HEK293 (cell line): ENCODE measurements at regions not wholly inside any gene's neighbourhood (a gene's known extent, or its start where the extent isn't known, plus 50 kb on each side); places are given as distances from the start of the nearest gene placed in this dataset.

Experiments
- FEZF1 ChIP-seq: fragments of 450-650 bp; formaldehyde crosslinking; IDR thresholded peaks from 2 replicates; pipeline ENCODE4 v1.5.1; 2016; ENCODE audit warnings: missing biosample characterization, missing genetic modification characterization
- ZBTB17 ChIP-seq: fragments of 450-650 bp; formaldehyde crosslinking; IDR thresholded peaks from 2 replicates; pipeline ENCODE4 v1.5.1; 2016; ENCODE audit warnings: missing biosample characterization, missing genetic modification characterization
- ZNF830 ChIP-seq: fragments of 450-650 bp; IDR thresholded peaks from 2 replicates; pipeline ENCODE4 v1.5.0; 2018; ENCODE audit warnings: missing biosample characterization, missing genetic modification characterization, low read depth, mild to moderate bottlenecking, moderate library complexity
- TF ChIP-seq, protein P1 (sequence below): fragments of 450-650 bp; formaldehyde crosslinking; IDR thresholded peaks from 2 replicates; pipeline ENCODE4 v1.5.1; 2016; ENCODE audit warnings: missing biosample characterization, missing genetic modification characterization
- TF ChIP-seq, protein P2 (sequence below): fragments of 450-650 bp; formaldehyde crosslinking; IDR thresholded peaks from 2 replicates; pipeline ENCODE4 v1.5.1; 2016; ENCODE audit warnings: missing biosample characterization, missing genetic modification characterization
- TF ChIP-seq, protein P3 (sequence below): fragments of 450-650 bp; IDR thresholded peaks from 2 replicates; pipeline ENCODE4 v1.5.1; 2018; ENCODE audit warnings: missing biosample characterization, missing genetic modification characterization
- TF ChIP-seq, protein P4 (sequence below): fragments of 450-650 bp; formaldehyde crosslinking; IDR thresholded peaks from 2 replicates; pipeline ENCODE4 v1.5.1; 2017; ENCODE audit warnings: missing biosample characterization, missing genetic modification characterization
- TF ChIP-seq, protein P5 (sequence below): fragments of 450-650 bp; formaldehyde crosslinking; IDR thresholded peaks from 2 replicates; pipeline ENCODE4 v1.5.0; 2017; ENCODE audit warnings: missing biosample characterization, missing genetic modification characterization, borderline replicate concordance

DNA sequence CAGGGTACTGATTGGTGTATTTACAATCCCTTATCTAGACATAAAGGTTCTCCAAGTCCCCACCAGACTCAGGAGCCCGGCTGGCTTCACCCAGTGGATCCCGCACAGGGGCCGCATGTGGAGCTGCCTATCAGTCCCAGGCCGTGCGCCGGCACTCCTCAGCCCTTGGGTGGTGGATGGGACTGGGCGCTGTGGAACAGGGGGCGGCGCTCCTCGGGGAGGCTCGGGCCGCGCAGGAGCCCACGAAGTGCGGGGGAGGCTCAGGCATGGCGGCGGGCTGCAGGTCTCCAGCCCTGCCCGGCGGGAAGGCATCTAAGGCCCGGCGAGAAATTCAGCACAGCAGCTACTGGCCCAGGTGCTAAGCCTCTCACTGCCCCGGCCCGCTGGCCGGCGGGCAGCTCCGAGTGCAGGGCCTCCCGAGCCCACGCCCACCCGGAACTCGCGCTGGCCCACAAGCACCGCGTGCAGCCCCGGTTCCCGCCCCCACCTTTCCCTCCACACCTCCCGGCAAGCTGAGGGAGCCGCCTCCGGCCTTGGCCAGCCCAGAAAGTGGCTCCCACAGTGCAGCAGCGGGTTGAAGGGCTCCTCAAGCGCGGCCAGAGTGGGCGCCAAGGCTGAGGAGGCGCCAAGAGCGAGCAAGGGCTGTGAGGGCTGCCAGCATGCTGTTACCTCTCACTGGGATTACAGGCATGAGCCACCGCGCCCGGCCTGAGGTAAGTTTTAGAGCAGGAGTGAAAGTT, 60.0 kb upstream of the SCEL start:
- TF ChIP-seq, protein P1, sequence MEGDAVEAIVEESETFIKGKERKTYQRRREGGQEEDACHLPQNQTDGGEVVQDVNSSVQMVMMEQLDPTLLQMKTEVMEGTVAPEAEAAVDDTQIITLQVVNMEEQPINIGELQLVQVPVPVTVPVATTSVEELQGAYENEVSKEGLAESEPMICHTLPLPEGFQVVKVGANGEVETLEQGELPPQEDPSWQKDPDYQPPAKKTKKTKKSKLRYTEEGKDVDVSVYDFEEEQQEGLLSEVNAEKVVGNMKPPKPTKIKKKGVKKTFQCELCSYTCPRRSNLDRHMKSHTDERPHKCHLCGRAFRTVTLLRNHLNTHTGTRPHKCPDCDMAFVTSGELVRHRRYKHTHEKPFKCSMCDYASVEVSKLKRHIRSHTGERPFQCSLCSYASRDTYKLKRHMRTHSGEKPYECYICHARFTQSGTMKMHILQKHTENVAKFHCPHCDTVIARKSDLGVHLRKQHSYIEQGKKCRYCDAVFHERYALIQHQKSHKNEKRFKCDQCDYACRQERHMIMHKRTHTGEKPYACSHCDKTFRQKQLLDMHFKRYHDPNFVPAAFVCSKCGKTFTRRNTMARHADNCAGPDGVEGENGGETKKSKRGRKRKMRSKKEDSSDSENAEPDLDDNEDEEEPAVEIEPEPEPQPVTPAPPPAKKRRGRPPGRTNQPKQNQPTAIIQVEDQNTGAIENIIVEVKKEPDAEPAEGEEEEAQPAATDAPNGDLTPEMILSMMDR = no peak
- TF ChIP-seq ZBTB17 (tag by site-specific recombination) (no peak), ZNF830 (tag by site-specific recombination) (no peak), FEZF1 (tag by site-specific recombination) (no peak)
- TF ChIP-seq, protein P2, sequence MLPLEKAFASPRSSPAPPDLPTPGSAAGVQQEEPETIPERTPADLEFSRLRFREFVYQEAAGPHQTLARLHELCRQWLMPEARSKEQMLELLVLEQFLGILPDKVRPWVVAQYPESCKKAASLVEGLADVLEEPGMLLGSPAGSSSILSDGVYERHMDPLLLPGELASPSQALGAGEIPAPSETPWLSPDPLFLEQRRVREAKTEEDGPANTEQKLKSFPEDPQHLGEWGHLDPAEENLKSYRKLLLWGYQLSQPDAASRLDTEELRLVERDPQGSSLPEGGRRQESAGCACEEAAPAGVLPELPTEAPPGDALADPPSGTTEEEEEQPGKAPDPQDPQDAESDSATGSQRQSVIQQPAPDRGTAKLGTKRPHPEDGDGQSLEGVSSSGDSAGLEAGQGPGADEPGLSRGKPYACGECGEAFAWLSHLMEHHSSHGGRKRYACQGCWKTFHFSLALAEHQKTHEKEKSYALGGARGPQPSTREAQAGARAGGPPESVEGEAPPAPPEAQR (tag by site-specific recombination) = no peak
- TF ChIP-seq, protein P3, sequence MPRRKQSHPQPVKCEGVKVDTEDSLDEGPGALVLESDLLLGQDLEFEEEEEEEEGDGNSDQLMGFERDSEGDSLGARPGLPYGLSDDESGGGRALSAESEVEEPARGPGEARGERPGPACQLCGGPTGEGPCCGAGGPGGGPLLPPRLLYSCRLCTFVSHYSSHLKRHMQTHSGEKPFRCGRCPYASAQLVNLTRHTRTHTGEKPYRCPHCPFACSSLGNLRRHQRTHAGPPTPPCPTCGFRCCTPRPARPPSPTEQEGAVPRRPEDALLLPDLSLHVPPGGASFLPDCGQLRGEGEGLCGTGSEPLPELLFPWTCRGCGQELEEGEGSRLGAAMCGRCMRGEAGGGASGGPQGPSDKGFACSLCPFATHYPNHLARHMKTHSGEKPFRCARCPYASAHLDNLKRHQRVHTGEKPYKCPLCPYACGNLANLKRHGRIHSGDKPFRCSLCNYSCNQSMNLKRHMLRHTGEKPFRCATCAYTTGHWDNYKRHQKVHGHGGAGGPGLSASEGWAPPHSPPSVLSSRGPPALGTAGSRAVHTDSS = no peak
- TF ChIP-seq, protein P4, sequence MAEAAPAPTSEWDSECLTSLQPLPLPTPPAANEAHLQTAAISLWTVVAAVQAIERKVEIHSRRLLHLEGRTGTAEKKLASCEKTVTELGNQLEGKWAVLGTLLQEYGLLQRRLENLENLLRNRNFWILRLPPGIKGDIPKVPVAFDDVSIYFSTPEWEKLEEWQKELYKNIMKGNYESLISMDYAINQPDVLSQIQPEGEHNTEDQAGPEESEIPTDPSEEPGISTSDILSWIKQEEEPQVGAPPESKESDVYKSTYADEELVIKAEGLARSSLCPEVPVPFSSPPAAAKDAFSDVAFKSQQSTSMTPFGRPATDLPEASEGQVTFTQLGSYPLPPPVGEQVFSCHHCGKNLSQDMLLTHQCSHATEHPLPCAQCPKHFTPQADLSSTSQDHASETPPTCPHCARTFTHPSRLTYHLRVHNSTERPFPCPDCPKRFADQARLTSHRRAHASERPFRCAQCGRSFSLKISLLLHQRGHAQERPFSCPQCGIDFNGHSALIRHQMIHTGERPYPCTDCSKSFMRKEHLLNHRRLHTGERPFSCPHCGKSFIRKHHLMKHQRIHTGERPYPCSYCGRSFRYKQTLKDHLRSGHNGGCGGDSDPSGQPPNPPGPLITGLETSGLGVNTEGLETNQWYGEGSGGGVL (tag by site-specific recombination) = no peak
- TF ChIP-seq, protein P5, sequence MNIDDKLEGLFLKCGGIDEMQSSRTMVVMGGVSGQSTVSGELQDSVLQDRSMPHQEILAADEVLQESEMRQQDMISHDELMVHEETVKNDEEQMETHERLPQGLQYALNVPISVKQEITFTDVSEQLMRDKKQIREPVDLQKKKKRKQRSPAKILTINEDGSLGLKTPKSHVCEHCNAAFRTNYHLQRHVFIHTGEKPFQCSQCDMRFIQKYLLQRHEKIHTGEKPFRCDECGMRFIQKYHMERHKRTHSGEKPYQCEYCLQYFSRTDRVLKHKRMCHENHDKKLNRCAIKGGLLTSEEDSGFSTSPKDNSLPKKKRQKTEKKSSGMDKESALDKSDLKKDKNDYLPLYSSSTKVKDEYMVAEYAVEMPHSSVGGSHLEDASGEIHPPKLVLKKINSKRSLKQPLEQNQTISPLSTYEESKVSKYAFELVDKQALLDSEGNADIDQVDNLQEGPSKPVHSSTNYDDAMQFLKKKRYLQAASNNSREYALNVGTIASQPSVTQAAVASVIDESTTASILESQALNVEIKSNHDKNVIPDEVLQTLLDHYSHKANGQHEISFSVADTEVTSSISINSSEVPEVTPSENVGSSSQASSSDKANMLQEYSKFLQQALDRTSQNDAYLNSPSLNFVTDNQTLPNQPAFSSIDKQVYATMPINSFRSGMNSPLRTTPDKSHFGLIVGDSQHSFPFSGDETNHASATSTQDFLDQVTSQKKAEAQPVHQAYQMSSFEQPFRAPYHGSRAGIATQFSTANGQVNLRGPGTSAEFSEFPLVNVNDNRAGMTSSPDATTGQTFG = no peak
